NB4 (cell line): ENCODE measurements at regions not wholly inside any gene's neighbourhood (a gene's known extent, or its start where the extent isn't known, plus 50 kb on each side); places are given as distances from the start of the nearest gene placed in this dataset.
"Not testable (repeated sequence)": the region's sequence is repeated elsewhere in the genome, so short reads cannot be mapped to it uniquely, and the experiment has no call there.

Experiments used
- DNase-seq: peaks from one replicate; pipeline ENCODE4 v3.0.0; 2010; ENCODE audit warnings: low read depth
- H3K4me3 ChIP-seq: one replicate; pipeline ENCODE4 v1.5.1; 2011; ENCODE audit warnings: mild to moderate bottlenecking, low read depth, low read length, moderate library complexity
- MYC ChIP-seq: IDR thresholded peaks from 2 replicates; pipeline ENCODE4 v1.6.1; 2011; ENCODE audit warnings: low read depth, low read length
- POLR2A ChIP-seq: IDR thresholded peaks from 2 replicates; pipeline ENCODE4 v1.6.1; 2011; ENCODE audit warnings: mild to moderate bottlenecking; ENCODE audit not compliant: insufficient read length; ENCODE audit errors: extremely low read depth
- TF ChIP-seq, protein P1 (sequence below): IDR thresholded peaks from 2 replicates; pipeline ENCODE4 v1.6.1; 2011; ENCODE audit warnings: low read depth, low read length
- TF ChIP-seq, protein P2 (sequence below): IDR thresholded peaks from one replicate; pipeline ENCODE4 v1.5.1; 2012; ENCODE audit warnings: low read depth, low read length

- H3K4me3 ChIP-seq = no peak overlapping the region
- no peak for DNase-seq
- TF ChIP-seq, protein P1, sequence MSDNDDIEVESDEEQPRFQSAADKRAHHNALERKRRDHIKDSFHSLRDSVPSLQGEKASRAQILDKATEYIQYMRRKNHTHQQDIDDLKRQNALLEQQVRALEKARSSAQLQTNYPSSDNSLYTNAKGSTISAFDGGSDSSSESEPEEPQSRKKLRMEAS = no peak
- TF ChIP-seq, protein P2, sequence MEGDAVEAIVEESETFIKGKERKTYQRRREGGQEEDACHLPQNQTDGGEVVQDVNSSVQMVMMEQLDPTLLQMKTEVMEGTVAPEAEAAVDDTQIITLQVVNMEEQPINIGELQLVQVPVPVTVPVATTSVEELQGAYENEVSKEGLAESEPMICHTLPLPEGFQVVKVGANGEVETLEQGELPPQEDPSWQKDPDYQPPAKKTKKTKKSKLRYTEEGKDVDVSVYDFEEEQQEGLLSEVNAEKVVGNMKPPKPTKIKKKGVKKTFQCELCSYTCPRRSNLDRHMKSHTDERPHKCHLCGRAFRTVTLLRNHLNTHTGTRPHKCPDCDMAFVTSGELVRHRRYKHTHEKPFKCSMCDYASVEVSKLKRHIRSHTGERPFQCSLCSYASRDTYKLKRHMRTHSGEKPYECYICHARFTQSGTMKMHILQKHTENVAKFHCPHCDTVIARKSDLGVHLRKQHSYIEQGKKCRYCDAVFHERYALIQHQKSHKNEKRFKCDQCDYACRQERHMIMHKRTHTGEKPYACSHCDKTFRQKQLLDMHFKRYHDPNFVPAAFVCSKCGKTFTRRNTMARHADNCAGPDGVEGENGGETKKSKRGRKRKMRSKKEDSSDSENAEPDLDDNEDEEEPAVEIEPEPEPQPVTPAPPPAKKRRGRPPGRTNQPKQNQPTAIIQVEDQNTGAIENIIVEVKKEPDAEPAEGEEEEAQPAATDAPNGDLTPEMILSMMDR = no peak
- TF ChIP-seq POLR2A (no peak), MYC (no peak)
Measured at GRCh38 chr18:60069145-60069544, 169.3 kb downstream of the PMAIP1 start.

DNA sequence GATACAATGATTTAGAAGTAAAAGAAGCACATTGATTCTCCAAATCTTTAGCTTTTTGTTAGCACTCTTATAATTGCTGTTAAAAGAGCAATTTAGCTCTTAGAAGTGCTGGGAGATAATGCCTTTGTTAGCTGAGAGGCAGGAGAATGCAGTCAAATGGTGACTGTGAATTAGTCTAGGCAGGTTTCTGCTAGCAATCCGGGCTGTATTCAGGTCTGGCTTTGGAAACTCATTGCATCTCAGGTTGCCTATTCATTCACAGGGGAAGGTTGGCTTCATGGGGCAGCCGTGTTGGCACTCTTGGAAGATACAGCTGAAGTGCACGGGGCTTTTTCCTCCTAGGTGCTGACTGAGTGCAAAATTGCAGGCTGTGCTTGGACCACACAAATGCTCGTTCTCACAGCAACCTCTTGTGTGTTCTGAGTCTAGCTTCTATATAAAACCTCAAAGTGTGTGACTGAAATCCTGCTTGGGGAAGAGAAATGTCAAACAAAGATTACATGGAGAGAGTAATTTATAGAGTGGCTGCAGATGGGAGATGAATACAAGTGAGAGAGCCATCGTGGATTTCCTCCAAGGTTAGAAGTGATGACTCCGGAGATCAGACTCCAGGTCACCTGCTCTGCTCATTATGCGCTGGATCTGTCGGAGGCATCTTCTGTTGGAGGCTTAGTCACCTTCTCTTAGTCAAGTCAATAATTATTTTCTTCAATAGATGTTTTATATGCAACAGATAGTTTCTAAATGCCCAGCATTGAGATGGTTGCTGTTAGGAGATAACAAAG lies 167.8 kb downstream of the PMAIP1 start:
- no peak overlapping the region for H3K4me3 ChIP-seq
- no peak for DNase-seq
- TF ChIP-seq MYC (no peak), POLR2A (no peak)
- TF ChIP-seq, protein P1 = no peak
- TF ChIP-seq, protein P2 = no peak

GRCh38 chr18:60066219-60066975 lies 166.6 kb downstream of the PMAIP1 start:
- TF ChIP-seq, protein P2 = no peak
- TF ChIP-seq, protein P1 = no peak
- TF ChIP-seq MYC = no peak
- no peak overlapping the region for H3K4me3 ChIP-seq

GRCh38 chr18:60064271-60064670 lies 164.5 kb downstream of the PMAIP1 start:
- no peak for TF ChIP-seq MYC
- TF ChIP-seq POLR2A = no peak
- TF ChIP-seq, protein P1 = no peak
- TF ChIP-seq, protein P2 = no peak
- H3K4me3 ChIP-seq = no peak overlapping the region
- no peak for DNase-seq

More at GRCh38 chr18:60066219-60066975, 166.6 kb downstream of the PMAIP1 start:
- DNase-seq = no peak

GRCh38 chr18:60062831-60063230 lies 163.0 kb downstream of the PMAIP1 start:
- not testable (repeated sequence) for DNase-seq, H3K4me3 ChIP-seq

DNA sequence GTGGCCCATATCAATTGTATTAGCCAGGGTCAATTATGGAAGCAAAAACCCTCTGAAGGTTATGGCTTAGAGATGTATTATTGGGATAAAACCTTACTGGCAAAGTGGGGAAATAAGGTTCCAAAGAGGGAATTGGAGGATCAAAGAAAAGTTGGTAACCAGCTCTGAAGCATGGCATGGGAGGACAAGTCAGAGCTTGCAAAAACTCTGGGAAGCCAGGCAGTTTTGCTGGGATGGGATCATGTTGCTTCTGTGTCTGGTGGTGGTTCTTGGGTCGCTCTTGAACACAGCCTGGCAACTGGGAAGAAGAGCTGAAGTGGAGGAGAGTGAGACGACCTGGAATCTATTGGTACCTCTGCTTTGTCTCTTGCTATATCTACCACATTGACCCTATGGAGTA lies 162.6 kb downstream of the PMAIP1 start:
- H3K4me3 ChIP-seq = no peak overlapping the region
- no peak for DNase-seq
- no peak for TF ChIP-seq MYC
- TF ChIP-seq, protein P2 = no peak
- no peak for TF ChIP-seq POLR2A
- TF ChIP-seq, protein P1 = no peak
